HFF-Myc (cell line): ENCODE measurements at regions not wholly inside any gene's neighbourhood (a gene's known extent, or its start where the extent isn't known, plus 50 kb on each side); places are given as distances from the start of the nearest gene placed in this dataset.
"Not testable (repeated sequence)": the region's sequence is repeated elsewhere in the genome, so short reads cannot be mapped to it uniquely, and the experiment has no call there.

Source experiments
- DNase-seq: peaks from one replicate; pipeline ENCODE4 v3.0.0-alpha.2; 2011; ENCODE audit warnings: low read depth; ENCODE audit errors: extremely low read depth
- H3K4me3 ChIP-seq: replicated peaks from 2 replicates; pipeline ENCODE4 v1.5.1; 2011; ENCODE audit warnings: low read depth, mild to moderate bottlenecking, control low read depth, low read length
- CTCF ChIP-seq: IDR thresholded peaks from 2 replicates; pipeline ENCODE4 v1.5.1; 2012; ENCODE audit warnings: mild to moderate bottlenecking, low read depth, low read length, control low read depth; ENCODE audit errors: missing control alignments

GRCh38 chr7:66539264-66539623 lies 89.4 kb upstream of the KCTD7 start:
- no peak overlapping the region for H3K4me3 ChIP-seq
- no peak for DNase-seq
- TF ChIP-seq CTCF = no peak

- TF ChIP-seq CTCF = no peak
- no peak overlapping the region for H3K4me3 ChIP-seq
- DNase-seq = no peak
These were observed 88.7 kb upstream of the KCTD7 start for GRCh38 chr7:66539902-66540375.

GRCh38 chr7:66542049-66542448 lies 86.6 kb upstream of the KCTD7 start:
- no peak overlapping the region for H3K4me3 ChIP-seq
- no peak for DNase-seq
- TF ChIP-seq CTCF = no peak

- no peak overlapping the region for H3K4me3 ChIP-seq
- TF ChIP-seq CTCF = no peak
- no peak for DNase-seq
These were observed 86.0 kb upstream of the KCTD7 start for GRCh38 chr7:66542528-66543269.

GRCh38 chr7:66549466-66549865 lies 79.2 kb upstream of the KCTD7 start:
- no peak for DNase-seq
- H3K4me3 ChIP-seq = no peak overlapping the region

GRCh38 chr7:66553001-66553400 lies 75.7 kb upstream of the KCTD7 start:
- no peak for DNase-seq
- TF ChIP-seq CTCF = no peak
- no peak overlapping the region for H3K4me3 ChIP-seq

More at GRCh38 chr7:66549466-66549865, 79.2 kb upstream of the KCTD7 start:
- no peak for TF ChIP-seq CTCF

- H3K4me3 ChIP-seq = not testable (repeated sequence)
- peak; percentile 20 for DNase-seq
These were observed 75.0 kb upstream of the KCTD7 start for GRCh38 chr7:66553675-66554074.

DNA sequence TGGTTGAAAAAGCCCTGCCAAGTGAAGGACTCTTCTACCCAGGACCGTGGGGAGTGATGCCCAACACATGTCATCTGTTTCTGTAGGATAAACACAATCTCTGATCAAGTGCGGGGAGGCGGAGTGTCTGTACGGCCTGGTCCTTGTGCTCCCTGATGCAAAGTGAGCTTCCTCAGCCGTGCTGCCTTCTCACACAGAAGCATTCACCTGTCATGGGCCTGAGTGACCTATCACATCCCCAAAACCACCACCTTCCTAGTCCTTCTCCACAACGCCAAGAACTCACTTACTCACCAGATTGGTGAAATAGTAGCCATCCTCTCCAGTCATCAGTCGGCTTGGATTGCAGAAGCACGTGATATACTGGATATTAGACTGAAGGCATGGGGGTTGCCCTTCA lies 74.4 kb upstream of the KCTD7 start:
- DNase-seq, H3K4me3 ChIP-seq: not testable (repeated sequence)

DNA sequence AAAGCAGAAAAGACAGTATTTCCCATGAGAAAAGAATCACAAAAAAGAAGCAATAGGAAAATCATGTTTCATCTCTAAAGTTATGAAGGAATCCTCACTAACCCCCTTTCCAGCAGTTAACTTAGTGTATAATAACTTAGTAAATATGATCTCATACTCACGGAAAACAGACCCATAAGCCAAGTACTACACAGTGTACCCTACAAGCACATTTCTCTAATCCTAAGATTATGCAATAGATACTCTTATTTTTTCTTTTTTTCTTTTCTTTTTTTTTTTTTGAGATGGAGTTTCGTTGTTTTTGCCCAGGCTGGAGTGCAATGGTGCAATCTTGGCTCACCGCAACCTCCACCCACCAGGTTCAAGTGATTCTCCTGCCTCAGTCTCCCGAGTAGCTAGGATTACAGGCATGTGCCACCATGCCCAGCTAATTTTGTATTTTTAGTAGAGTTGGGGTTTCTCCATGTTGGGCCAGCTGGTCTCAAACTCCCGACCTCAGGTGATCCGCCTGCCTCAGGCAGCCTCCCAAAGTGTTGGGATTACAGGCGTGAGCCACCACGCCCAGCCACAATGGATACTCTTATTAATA lies 73.7 kb upstream of the KCTD7 start:
- H3K4me3 ChIP-seq, DNase-seq: not testable (repeated sequence)
